Stimulated activated CD4-positive, alpha-beta T cell treated with anti-CD3 and anti-CD28 coated beads, Interleukin-2, amount 100 ng/mL, for 48 hours (primary cell): ENCODE measurements at regions not wholly inside any gene's neighbourhood (a gene's known extent, or its start where the extent isn't known, plus 50 kb on each side); places are given as distances from the start of the nearest gene placed in this dataset.
"Not testable (repeated sequence)": the region's sequence is repeated elsewhere in the genome, so short reads cannot be mapped to it uniquely, and the experiment has no call there.

Experiments
- DNase-seq, 2 donors: peaks; one replicate each; pipeline ENCODE4 v3.0.0-alpha.2; 2020

- no peak for DNase-seq
Measured at GRCh38 chr17:37859451-37859850, 64.8 kb upstream of the TBC1D3K start.

GRCh38 chr17:37858391-37858790, 65.8 kb upstream of the TBC1D3K start:
- not testable (repeated sequence) for DNase-seq

- DNase-seq, result no peak
Measured at GRCh38 chr17:37856245-37856644, 68.0 kb upstream of the TBC1D3K start.

GRCh38 chr17:37849617-37849972, 74.6 kb upstream of the TBC1D3K start:
- no peak for DNase-seq

- DNase-seq, result peak in 1 of 2 donors; percentile 7
Measured at GRCh38 chr17:37848690-37849616, 75.3 kb upstream of the TBC1D3K start.

GRCh38 chr17:37847811-37848331, 76.3 kb upstream of the TBC1D3K start:
- DNase-seq, result no peak

- DNase-seq, result no peak
Measured at GRCh38 chr17:37847102-37847501, 77.1 kb upstream of the TBC1D3K start.

GRCh38 chr17:37844977-37845293, 79.3 kb upstream of the TBC1D3K start:
- DNase-seq, result no peak

GRCh38 chr17:37844158-37844976, 79.8 kb upstream of the TBC1D3K start:
- DNase-seq, result peak; percentile 57 to 62

GRCh38 chr17:37842401-37842800, 81.8 kb upstream of the TBC1D3K start:
- DNase-seq, result no peak

GRCh38 chr17:37841232-37841631, 83.0 kb upstream of the TBC1D3K start:
- DNase-seq, result no peak

GRCh38 chr17:37840576-37840975, 83.6 kb upstream of the TBC1D3K start:
- no peak for DNase-seq

- no peak for DNase-seq
Measured at GRCh38 chr17:37839196-37839978, 84.8 kb upstream of the TBC1D3K start.

- no peak for DNase-seq
Measured at GRCh38 chr17:37838276-37838675, 85.9 kb upstream of the TBC1D3K start.

GRCh38 chr17:37836593-37836992, 87.6 kb upstream of the TBC1D3K start:
- DNase-seq, result no peak

- no peak for DNase-seq
Measured at GRCh38 chr17:37834168-37834567, 89.3 kb upstream of the HNF1B start.

- peak in 1 of 2 donors; percentile 10 for DNase-seq
Measured at GRCh38 chr17:37833237-37833859, 88.5 kb upstream of the HNF1B start.

GRCh38 chr17:37831986-37832385, 87.1 kb upstream of the HNF1B start:
- no peak for DNase-seq

GRCh38 chr17:37831492-37831891, 86.6 kb upstream of the HNF1B start:
- DNase-seq, result no peak

GRCh38 chr17:37830151-37830993, 85.5 kb upstream of the HNF1B start:
- DNase-seq, result no peak

GRCh38 chr17:37829592-37830123, 84.8 kb upstream of the HNF1B start:
- DNase-seq, result no peak
